Pons (tissue), 1 donor: ENCODE measurements at regions not wholly inside any gene's neighbourhood (a gene's known extent, or its start where the extent isn't known, plus 50 kb on each side); places are given as distances from the start of the nearest gene placed in this dataset.

Experiments used
- DNase-seq: peaks from one replicate; pipeline ENCODE4 v3.0.0-alpha.2; 2016; ENCODE audit warnings: low spot score

GRCh38 chr7:94236960-94237359 lies 157.7 kb upstream of the COL1A2 start:
- no peak for DNase-seq

DNA sequence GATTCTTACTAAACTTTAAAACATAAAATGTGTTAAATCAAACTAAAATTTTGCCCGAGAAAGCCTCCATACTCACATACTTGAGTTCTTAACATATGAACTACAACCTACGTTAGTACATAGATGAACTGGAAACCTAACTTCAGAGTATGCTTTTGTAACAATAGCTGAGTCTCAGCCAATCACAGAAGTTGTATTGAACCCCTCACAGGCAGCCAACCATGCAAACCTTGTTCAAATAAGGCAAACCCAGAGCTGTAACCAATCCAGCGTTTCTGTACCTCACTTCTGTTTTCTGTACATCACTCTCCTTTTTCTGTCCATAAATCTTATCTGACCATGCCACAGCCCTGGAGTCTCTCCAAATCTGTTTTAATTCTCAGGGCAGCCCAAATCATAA lies 157.3 kb upstream of the COL1A2 start:
- no peak for DNase-seq

DNA sequence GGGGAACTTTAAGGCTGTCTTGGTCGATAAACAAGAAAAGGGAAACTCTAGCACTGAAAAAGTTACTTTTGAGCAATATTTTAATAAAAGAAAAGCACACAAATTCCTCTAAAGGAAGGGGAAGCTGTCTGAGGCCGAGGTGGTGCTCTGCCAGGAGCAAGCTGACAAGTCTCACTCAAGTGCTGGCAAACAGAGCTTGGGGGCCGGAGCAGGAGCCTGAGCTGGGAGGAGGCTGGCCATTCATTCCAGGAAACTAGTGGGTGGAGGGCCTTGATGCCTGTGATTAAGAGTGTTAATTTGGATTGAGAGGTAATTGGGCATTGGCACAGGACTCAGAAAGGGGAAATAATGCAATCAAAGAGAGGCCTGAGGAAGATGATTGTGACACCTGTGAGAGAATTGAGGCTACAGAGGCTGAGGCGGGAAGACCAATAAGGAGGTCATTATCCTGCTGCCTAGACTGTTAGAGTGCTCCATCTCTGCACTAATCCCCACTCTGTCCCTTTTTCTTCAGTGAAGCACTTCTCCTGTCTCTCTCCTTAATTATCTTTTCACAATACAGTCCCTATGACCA lies 154.9 kb upstream of the COL1A2 start:
- DNase-seq: no peak

DNA sequence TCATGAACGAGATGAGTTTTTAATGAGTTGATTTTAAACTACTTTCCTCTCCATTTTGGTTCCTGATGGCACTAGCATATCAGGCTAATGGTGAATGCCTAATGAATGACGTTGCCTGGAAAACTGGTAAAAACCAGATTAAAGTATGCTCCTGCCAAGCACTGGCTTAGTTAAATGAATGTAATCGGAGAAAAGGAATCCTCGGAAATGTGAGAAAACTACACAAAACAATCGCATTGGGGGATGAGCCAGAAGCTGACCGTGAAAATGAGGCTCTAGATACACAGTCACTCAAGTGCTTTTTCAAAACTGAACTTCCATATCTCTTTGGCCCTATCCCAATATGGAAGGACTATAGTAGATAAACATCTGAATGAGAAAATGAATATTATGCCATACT lies 153.8 kb upstream of the COL1A2 start:
- DNase-seq: no peak

- DNase-seq: no peak
Measured at GRCh38 chr7:94241402-94241925, 153.2 kb upstream of the COL1A2 start.

GRCh38 chr7:94243066-94243711 lies 151.5 kb upstream of the COL1A2 start:
- DNase-seq: no peak

DNA sequence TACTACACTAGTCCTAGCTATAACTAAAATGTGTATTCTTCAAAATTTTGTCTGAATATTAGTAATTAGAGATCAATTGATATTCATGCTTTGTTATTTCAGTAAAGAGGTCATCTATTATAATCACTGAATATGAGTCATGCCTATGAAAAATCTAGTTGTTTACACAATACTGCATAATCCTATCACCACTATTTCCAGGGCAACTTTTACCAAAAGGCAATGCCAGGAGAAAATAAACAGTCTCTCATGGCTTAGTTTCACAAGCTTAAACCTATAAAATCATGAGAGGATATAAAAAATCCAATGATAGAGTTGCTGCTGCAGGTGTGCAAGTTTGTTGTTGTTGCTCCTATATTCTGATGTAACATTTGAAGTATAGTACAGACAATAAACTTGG lies 149.9 kb upstream of the COL1A2 start:
- DNase-seq: no peak

DNA sequence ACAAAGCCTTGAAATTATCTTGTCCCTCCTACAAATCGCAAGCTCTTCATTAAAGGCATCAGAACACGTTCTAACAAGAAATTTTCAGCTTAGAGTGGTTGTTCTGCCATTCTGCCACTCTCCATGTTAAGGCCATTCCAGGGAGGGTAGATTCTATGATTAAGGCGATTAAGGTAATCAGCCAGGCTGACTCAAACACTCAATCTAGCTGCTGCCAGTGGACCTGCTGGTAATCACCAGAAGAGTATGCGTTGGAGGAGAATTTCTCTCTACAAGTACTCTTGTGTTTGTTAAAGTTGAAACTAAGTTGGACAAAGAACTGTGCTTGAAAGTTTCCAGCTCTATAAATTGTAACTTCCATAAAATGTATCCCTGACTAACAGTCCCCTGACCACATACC lies 149.2 kb upstream of the COL1A2 start:
- DNase-seq: no peak

DNA sequence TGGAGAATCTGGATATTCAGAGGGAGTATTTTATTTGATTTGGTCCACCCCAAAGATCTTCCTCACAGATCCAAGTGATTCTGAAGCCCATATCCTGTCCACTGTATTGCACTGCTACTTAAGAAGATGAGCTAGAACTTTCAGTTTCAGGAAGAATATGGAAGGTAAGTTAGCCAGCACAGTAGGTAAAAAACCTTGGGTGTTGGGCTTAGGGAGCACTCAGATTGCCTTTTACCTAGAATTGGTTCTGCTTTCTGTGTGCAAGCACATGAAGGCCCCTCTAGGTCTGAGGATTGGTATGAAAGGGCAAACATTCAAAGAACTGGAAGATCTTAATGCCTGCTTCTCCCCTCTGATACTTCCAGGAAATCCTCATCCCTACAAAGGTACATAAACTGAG lies 146.7 kb upstream of the COL1A2 start:
- DNase-seq: no peak

DNA sequence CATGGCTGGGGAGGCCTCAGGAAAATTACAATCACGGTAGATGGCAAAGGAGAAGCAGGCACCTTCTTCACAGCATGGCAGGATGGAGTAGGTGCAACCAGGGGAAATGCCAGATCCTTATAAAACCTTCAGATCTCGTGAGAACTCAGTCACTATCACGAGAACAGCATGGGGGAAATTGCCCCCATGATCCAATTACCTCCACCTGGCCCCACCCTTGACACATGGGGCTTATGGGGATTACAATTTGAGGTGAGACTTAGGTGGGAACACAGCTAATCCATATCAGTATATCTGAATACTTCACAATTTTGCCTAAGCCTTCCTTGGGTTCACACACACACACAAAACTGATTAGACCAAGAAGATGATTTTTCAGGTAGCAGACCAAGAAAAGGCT lies 145.1 kb upstream of the COL1A2 start:
- no peak for DNase-seq

- no peak for DNase-seq
Measured at GRCh38 chr7:94250124-94250523, 144.6 kb upstream of the COL1A2 start.

DNA sequence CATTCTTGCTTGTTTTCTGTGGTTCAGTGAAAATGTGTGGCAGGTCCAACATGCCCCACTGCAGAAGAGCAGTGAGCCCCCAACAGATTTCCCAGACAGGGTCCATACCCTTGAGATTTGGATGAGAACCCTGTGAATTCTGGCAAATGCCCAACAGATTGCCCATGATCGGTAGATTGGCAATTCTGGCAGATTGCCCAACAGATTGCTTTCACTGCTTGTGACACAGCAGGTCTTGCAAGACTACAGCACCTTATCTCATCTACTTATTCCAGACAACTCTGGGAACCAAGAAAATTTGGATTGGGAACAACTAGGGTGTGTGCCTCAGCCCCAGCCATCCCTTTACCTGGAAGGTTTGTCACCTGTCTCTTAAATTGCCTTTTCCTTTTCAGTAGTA lies 143.7 kb upstream of the COL1A2 start:
- DNase-seq: no peak

DNA sequence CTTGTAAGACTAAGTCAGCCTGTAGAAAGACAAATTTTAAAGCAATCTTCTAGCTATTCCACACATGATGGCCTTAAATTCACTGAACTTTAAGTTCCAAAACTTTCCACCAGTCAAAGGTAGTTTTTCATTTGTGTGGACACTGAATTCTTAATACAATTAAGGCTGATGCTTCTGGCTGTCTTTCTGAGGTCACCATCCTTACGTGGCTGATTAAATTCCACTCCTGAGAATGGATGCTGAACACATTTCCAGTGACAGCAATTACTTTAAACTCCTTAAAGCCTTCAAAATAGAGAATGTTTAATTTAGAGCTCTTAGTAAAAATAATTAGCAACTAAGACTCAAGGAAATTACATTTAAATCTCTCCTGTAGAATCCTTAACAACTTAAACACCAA lies 142.6 kb upstream of the COL1A2 start:
- DNase-seq: no peak

DNA sequence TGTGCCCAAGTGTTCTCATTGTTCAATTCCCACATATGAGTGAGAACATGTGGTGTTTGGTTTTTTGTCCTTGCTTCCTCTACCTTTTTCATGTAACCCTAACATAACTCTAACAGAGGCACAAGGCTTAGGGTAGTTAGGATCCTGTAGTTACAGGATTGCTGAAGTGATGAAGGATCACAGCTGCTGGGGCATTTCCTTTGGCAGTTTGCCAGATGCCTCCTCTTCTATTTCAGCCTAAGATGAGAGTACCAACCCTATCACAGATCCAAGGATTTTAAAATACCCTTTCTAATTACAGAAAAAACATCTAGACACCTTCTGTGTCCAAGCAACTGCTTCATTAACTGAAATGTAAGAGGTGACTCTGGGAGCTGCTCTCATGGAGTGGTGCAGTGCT lies 141.7 kb upstream of the COL1A2 start:
- no peak for DNase-seq

DNA sequence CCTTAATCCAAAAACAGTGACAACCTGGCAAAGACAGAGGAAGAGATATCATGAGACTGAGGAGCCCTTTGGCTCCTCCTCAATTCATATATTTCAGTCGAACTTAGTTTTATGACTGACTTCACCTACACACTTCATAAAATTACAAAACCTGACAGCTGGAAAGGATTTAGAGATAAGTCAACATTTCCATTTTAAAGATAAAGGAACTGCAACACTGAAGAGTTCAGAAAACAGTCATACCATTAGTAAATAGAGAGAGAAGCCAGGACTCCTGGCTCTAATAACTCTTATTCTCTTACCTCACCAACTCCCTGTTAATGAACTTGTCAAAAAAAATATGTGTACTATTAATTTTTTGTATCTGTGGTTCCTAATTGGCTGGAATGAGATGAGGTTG lies 141.0 kb upstream of the COL1A2 start:
- no peak for DNase-seq

DNA sequence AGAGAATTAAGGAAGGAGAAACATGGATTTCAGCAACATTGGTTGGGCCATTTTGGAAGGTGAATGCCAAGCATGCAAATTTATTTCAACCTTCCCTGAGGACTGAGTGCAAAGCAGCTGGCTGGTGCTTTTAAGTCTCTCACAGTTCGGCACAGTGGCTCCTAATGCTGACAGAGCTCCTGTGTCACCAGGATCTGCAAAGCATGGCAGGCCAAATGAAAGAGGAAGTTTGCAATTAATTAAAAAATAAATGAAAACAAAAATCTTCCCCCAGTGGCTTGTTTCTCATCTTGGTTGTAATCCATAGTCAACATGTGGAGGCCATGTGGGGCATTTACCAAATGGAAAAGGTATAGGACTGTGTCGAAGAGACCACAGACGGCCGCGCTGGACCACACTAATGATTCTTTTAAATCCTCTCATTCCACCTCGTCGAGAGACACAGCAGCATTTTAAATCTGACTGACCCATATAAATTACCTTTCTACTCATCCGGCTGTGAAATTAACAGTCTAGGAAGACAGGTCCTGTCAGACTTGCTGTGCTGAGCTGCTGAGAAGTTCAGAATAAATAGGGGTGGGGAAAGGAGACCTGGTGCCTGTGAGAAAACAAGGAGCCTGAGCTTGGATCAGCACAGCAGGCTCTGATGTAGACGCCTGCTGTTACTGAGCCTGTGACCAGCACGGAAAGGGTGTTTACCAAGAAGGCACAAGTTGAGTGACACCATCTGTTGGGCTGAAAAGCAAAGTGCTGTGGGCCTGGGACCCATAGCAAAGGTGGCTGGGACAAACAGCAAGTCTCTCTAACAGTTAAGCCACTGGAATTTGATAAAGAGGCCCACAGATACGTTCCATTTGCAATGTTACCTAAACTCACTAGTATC lies 136.0 kb upstream of the COL1A2 start:
- DNase-seq: no peak

GRCh38 chr7:94261067-94261466 lies 133.6 kb upstream of the COL1A2 start:
- no peak for DNase-seq

- DNase-seq: no peak
Measured at GRCh38 chr7:94264756-94265155, 129.9 kb upstream of the COL1A2 start.

DNA sequence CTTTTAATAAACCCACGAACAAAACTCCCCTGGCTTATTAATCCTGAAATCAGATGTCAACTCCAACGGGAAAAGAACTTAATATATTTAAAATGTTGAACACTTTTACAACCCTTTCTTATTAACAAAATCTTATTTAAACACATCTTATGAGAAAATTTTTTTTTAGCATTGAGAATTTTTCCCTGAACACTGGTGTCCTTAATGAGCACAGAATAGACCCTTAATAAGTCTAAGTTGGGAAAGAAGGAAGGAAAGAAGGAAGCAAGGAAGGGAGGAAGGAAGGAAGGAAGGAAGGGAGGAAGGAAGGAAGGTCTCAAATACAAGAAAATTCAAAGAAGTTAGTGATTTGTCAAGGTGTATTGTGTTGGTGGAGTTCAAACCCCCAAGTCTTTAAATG lies 129.2 kb upstream of the COL1A2 start:
- no peak for DNase-seq

- no peak for DNase-seq
Measured at GRCh38 chr7:94266238-94266644, 128.5 kb upstream of the COL1A2 start.

GRCh38 chr7:94270772-94271171 lies 123.9 kb upstream of the COL1A2 start:
- no peak for DNase-seq

GRCh38 chr7:94272821-94273583 lies 121.7 kb upstream of the COL1A2 start:
- DNase-seq: no peak
